ENCODE measurements at regions not wholly inside any gene's neighbourhood (a gene's known extent, or its start where the extent isn't known, plus 50 kb on each side); places are given as distances from the start of the nearest gene placed in this dataset.
"Not testable (repeated sequence)": the region's sequence is repeated elsewhere in the genome, so short reads cannot be mapped to it uniquely, and the experiment has no call there.

DNA sequence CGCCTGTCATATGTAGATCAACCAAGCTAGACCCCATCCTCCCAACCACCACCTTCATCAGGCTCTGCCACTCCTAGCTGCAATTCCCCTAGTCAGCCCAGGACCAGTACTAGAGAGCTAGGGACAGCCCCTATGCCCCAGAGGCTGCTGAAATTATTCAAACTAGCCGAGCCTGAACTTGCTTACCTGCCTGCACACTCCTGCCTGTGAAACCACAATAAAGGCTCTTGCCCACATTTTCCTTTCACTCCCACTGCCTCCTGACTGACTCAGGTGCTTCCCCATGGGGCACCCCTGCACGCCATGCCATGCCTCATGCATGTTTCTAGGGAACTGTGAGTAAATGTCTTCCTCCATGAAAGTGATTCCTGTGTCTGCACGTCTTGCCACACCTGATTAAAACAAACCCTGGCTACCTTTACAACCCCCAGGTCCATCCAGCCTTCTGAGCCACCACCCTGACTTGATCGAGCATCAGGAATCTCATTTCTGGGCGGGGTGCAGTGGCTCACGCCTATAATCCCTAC is 66.5 kb upstream of the IER3 start:
- TF ChIP-seq, protein P1, sequence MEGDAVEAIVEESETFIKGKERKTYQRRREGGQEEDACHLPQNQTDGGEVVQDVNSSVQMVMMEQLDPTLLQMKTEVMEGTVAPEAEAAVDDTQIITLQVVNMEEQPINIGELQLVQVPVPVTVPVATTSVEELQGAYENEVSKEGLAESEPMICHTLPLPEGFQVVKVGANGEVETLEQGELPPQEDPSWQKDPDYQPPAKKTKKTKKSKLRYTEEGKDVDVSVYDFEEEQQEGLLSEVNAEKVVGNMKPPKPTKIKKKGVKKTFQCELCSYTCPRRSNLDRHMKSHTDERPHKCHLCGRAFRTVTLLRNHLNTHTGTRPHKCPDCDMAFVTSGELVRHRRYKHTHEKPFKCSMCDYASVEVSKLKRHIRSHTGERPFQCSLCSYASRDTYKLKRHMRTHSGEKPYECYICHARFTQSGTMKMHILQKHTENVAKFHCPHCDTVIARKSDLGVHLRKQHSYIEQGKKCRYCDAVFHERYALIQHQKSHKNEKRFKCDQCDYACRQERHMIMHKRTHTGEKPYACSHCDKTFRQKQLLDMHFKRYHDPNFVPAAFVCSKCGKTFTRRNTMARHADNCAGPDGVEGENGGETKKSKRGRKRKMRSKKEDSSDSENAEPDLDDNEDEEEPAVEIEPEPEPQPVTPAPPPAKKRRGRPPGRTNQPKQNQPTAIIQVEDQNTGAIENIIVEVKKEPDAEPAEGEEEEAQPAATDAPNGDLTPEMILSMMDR (IDR thresholded peaks at IDR 0.05) = no peak
- 78 to 83% methylated on average over 7 of the region's 7 CpGs for WGBS, 2 donors
- no peaks in the 10 kb centered on the region for H3K27me3 ChIP-seq
- ATAC-seq (peak in 1 of 4 donors; percentile 15), DNase-seq (no peak), FAIRE-seq (no peak)
- peaks cover 0 to 8% (median 0%) of the 10 kb centered on the region in 3 donors for H3K4me1 ChIP-seq
- H3K9me3 ChIP-seq = no peaks in the 10 kb centered on the region
- intact Hi-C loops (cut with DNase I) = no loop called here
- H3K27ac ChIP-seq = no peak overlapping the region
- H3K36me3 ChIP-seq = no peaks in the 10 kb centered on the region
- no peak overlapping the region for H3K4me3 ChIP-seq

DNA sequence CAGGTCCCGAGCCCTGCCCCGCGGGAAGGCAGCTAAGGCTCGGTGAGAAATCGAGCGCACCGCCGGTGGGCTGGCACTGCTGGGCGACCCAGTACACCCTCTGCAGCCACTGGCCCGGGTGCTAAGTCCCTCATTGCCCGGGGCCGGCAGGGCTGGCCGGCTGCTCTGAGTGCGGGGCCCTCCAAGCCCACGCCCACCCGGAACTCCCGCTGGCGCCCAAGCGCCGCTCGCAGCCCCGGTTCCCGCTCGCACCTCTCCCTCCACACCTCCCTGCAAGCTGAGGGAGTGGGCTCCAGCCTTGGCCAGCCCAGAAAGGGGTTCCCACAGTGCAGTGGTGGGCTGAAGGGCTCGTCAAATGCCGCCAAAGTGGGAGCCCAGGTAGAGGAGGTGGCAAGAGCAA is 63.2 kb upstream of the IER3 start:
- ATAC-seq; intact Hi-C loops (cut with DNase I); H3K36me3 ChIP-seq; H3K4me3 ChIP-seq; H3K4me1 ChIP-seq; H3K27ac ChIP-seq; H3K9me3 ChIP-seq; FAIRE-seq; H3K27me3 ChIP-seq: not testable (repeated sequence)
- WGBS, 2 donors = 68 to 91% methylated on average over 20 to 26 of the region's 26 CpGs
- peak in 1 of 6 donors; percentile 48 for DNase-seq

DNA sequence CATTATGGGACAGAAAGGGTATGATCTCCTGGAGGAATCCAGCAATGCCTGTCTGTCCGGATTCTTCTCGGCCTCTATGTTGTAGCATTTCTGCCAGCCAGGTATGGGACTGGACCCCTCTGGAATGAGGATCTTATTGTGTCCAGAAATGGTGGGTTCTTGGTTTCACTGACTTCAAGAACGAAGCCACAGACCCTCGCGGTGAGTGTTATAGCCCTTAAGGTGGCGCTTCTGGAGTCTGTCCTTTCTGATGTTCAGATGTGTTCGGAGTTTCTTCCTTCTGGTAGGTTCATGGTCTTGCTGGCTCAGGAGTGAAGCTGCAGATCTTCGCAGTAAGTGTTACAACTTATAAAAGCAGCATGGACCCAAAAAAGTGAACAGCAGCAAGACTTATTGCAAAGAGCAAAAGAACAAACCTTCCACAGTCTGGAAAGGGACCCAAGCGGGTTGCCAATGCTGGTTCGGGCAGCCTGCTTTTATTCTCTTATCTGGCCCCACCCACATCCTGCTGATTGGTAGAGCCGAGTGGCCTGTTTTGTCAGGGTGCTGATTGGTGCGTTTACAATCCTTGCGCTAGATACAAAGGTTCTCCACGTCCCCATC is 62.3 kb upstream of the IER3 start:
- TF ChIP-seq, protein P1 (IDR thresholded peaks at IDR 0.05) = no peak
- ATAC-seq = no peak
- Histone ChIP-seq H3K4me1 (no peaks in the 10 kb centered on the region), H3K27me3 (no peaks in the 10 kb centered on the region), H3K4me3 (no peak overlapping the region), H3K27ac (no peak overlapping the region), H3K36me3 (no peaks in the 10 kb centered on the region), H3K9me3 (no peaks in the 10 kb centered on the region)
- no peak for FAIRE-seq
- WGBS, 2 donors = 82 to 84% methylated on average over 14 of the region's 14 CpGs
- no peak for DNase-seq
- intact Hi-C loops (cut with DNase I) = no loop called here

DNA sequence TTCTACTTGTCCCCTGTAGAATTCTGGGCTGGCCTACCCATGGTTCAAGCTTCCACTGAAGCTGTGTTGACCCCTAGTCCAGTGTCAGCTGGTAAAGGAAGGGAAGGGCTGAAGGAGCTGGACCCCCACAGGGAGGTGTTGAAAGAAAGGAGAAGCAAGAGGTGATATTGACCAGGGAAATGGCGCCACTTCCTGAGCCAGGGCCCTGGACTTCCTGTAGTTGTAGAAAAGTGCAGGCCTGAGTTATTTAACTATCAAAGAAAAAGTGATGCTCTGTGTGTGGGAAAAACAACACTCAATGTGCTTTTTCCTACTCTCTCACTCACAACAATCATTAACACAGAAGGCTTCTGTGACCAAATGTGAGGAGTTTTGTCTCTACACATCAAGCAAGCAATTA is 60.0 kb upstream of the IER3 start:
- intact Hi-C loops (cut with DNase I) = no loop called here
- no peaks in the 10 kb centered on the region for H3K36me3 ChIP-seq
- H3K27ac ChIP-seq = no peak overlapping the region
- no peak overlapping the region for H3K4me3 ChIP-seq
- TF ChIP-seq, protein P1 (IDR thresholded peaks at IDR 0.05) = no peak
- no peaks in the 10 kb centered on the region for H3K4me1 ChIP-seq
- WGBS, 2 donors = 89 to 98% methylated on average over 1 of the region's 1 CpG
- FAIRE-seq (no peak), DNase-seq (no peak), ATAC-seq (no peak)
- H3K27me3 ChIP-seq = no peaks in the 10 kb centered on the region
- H3K9me3 ChIP-seq = no peaks in the 10 kb centered on the region

DNA sequence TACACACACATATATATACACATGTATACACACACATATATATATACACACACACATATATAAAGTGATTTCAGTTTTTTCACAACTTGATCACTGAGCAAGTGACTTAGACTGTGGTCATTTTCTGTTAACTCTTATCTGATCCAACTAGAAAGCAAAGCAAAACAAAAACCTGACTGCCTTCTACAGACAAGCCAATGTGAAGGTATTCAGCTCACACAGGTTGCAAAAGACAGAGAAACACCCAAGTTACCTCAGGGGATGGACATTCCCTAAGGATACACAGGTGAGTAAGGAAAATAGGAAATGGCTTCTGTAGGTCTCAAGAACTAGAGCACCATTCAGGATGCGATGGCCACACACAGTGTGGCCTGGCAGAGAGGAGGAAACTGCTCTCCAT is 58.4 kb upstream of the IER3 start:
- no peaks in the 10 kb centered on the region for H3K27me3 ChIP-seq
- no peak for DNase-seq
- H3K9me3 ChIP-seq = no peaks in the 10 kb centered on the region
- TF ChIP-seq, protein P1 (IDR thresholded peaks at IDR 0.05) = no peak
- WGBS, 2 donors = 93 to 95% methylated on average over 1 of the region's 1 CpG
- FAIRE-seq = no peak
- ATAC-seq = no peak
- no peaks in the 10 kb centered on the region for H3K36me3 ChIP-seq
- no peak overlapping the region for H3K4me3 ChIP-seq
- intact Hi-C loops (cut with DNase I) = no loop called here
- H3K27ac ChIP-seq = no peak overlapping the region
- no peaks in the 10 kb centered on the region for H3K4me1 ChIP-seq
